PC-3 (cell line): ENCODE measurements at regions not wholly inside any gene's neighbourhood (a gene's known extent, or its start where the extent isn't known, plus 50 kb on each side); places are given as distances from the start of the nearest gene placed in this dataset.

ENCODE experiments used
- ATAC-seq: fragments of 200-7000 bp; cut with Tn5 transposase; 2 replicates; pipeline ENCODE4 v1.9.1; 2020; ENCODE audit warnings: mild to moderate bottlenecking, moderate library complexity
- BruUV-seq: library from RNA; stranded (reverse); fragments of 400-500 nt; replicated peaks from 2 replicates; lab custom pipeline; 2021; lab: Mats Ljungman, UMichigan
- CTCF ChIA-PET: fragments of 300-600 bp; sonication (Branson Sonifier 250); formaldehyde crosslinking; loops from one replicate; lab custom pipeline; 2022; ENCODE audit warnings: antibody characterized with exemption; lab: Charles Lee
- POLR2A ChIA-PET: fragments of 300-600 bp; sonication (Branson Sonifier 250); formaldehyde crosslinking; loops from one replicate; lab custom pipeline; 2022; ENCODE audit warnings: antibody characterized with exemption; ENCODE audit not compliant: unreplicated experiment; lab: Charles Lee
- DNase-seq: peaks from one replicate; pipeline ENCODE4 v3.0.0-alpha.2; 2015
- H2AFZ ChIP-seq: fragments of 300-600 bp; sonication (generic); 2 replicates; pipeline ENCODE4 v1.6.0; 2016; ENCODE audit warnings: antibody characterized with exemption, low read length
- H3F3A ChIP-seq: fragments of 300-600 bp; sonication (generic); one replicate; pipeline ENCODE4 v1.6.0; 2017; ENCODE audit warnings: antibody characterized with exemption, low read length, control low read depth, mild to moderate bottlenecking; ENCODE audit not compliant: unreplicated experiment
- H3K27ac ChIP-seq: fragments of 300-600 bp; sonication (generic); 2 replicates; pipeline ENCODE4 v1.5.1; 2016; ENCODE audit warnings: mild to moderate bottlenecking, low read length
- H3K27me3 ChIP-seq: fragments of 300-600 bp; sonication (generic); 2 replicates; pipeline ENCODE4 v1.6.1; 2016; ENCODE audit warnings: low read length, mixed read lengths
- H3K36me3 ChIP-seq: fragments of 300-600 bp; sonication (generic); 2 replicates; pipeline ENCODE4 v1.6.1; 2016; ENCODE audit warnings: low read depth, mixed run types, low read length, mixed read lengths
- H3K4me1 ChIP-seq: fragments of 300-600 bp; sonication (generic); 2 replicates; pipeline ENCODE4 v1.5.1; 2016; ENCODE audit warnings: low read length; ENCODE audit not compliant: insufficient read depth
- H3K4me2 ChIP-seq: fragments of 300-600 bp; sonication (generic); 2 replicates; pipeline ENCODE4 v1.6.0; 2016; ENCODE audit warnings: low read length
- H3K4me3 ChIP-seq: fragments of 300-600 bp; sonication (generic); 2 replicates; pipeline ENCODE4 v1.5.1; 2016; ENCODE audit warnings: mild to moderate bottlenecking, low read length, mixed read lengths
- H3K79me2 ChIP-seq: fragments of 300-600 bp; sonication (generic); 2 replicates; pipeline ENCODE4 v1.6.1; 2017; ENCODE audit warnings: low read length, mixed read lengths
- H3K9ac ChIP-seq: fragments of 300-600 bp; sonication (generic); 2 replicates; pipeline ENCODE4 v1.6.0; 2016; ENCODE audit warnings: mild to moderate bottlenecking, low read length
- H3K9me2 ChIP-seq: fragments of 300-600 bp; sonication (generic); replicated peaks from 2 replicates; pipeline ENCODE4 v1.6.1; 2016; ENCODE audit warnings: mixed run types, low read length, mixed read lengths
- H3K9me3 ChIP-seq: fragments of 300-600 bp; sonication (generic); 2 replicates; pipeline ENCODE4 v1.6.1; 2016; ENCODE audit warnings: low read length, mixed read lengths
- H4K20me1 ChIP-seq: fragments of 300-600 bp; sonication (generic); 2 replicates; pipeline ENCODE4 v1.6.1; 2016; ENCODE audit warnings: low read length, mixed read lengths
- EZH2 ChIP-seq: fragments of 300-600 bp; sonication (generic); IDR thresholded peaks from one replicate; pipeline ENCODE4 v1.6.1; 2017; ENCODE audit warnings: antibody characterized with exemption, mild to moderate bottlenecking, low read length; ENCODE audit not compliant: unreplicated experiment
- EZH2phosphoT487 ChIP-seq: fragments of 300-600 bp; sonication (generic); IDR thresholded peaks from 2 replicates; pipeline ENCODE4 v1.6.1; 2018; ENCODE audit warnings: mild to moderate bottlenecking, antibody characterized with exemption, low read length, borderline replicate concordance
- intact Hi-C: fragments of 100-400 bp; cut with micrococcal nuclease; formaldehyde crosslinking; loops from 2 replicates; pipeline ENCODE4 v1.9.0; 2023
- TF ChIP-seq, protein P1 (sequence below): fragments of 300-600 bp; sonication (generic); conservative IDR thresholded peaks from 2 replicates; pipeline ENCODE4 v1.5.1; 2017; ENCODE audit warnings: antibody characterized with exemption, low read depth, mild to moderate bottlenecking, low read length

DNA sequence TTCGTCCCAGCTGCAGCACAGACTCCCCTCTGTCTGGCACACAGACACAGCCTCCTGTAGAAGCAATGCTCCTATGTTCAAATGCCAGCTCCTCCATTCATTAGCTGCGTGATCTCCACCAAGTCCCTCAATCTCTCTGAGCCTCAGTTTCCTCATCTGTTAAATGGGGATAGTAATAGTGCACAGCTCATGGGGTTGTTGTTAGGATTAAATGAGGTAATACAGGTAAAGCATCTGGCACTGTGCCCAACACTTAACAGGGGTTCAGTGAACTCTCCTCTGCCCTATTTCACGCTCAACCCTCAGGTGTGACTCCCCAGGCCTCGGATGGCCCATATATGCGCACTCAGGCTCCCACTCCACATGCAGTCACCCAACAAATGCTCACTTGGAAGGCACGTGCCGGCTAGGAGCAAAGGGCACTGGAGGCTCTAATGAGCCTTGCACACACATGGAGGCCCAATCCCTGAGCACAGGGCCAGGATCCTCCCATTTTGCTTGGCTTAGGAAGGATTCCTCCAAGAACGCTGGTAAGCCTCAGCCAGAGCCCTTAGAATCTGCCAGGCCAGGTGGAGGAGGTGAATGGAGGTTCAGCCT is 176.0 kb upstream of the LINGO1 start:
- H3K4me3 ChIP-seq = no peak overlapping the region
- BruUV-seq = no TSS peak
- H3K9me2 ChIP-seq = no peaks in the 10 kb centered on the region
- TF ChIP-seq, protein P1, sequence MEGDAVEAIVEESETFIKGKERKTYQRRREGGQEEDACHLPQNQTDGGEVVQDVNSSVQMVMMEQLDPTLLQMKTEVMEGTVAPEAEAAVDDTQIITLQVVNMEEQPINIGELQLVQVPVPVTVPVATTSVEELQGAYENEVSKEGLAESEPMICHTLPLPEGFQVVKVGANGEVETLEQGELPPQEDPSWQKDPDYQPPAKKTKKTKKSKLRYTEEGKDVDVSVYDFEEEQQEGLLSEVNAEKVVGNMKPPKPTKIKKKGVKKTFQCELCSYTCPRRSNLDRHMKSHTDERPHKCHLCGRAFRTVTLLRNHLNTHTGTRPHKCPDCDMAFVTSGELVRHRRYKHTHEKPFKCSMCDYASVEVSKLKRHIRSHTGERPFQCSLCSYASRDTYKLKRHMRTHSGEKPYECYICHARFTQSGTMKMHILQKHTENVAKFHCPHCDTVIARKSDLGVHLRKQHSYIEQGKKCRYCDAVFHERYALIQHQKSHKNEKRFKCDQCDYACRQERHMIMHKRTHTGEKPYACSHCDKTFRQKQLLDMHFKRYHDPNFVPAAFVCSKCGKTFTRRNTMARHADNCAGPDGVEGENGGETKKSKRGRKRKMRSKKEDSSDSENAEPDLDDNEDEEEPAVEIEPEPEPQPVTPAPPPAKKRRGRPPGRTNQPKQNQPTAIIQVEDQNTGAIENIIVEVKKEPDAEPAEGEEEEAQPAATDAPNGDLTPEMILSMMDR = no peak
- TF ChIP-seq EZH2phosphoT487 (no peak), EZH2 (no peak)
- ChIA-PET POLR2A (no interaction called here), CTCF (no interaction called here)
- no peaks in the 10 kb centered on the region for H4K20me1 ChIP-seq
- H3K9ac ChIP-seq = no peak overlapping the region
- H3K4me2 ChIP-seq = no peak overlapping the region
- H3K4me1 ChIP-seq = no peaks in the 10 kb centered on the region
- intact Hi-C loops = no loop called here
- no peaks in the 10 kb centered on the region for H3K79me2 ChIP-seq
- H3K9me3 ChIP-seq = no peaks in the 10 kb centered on the region
- DNase-seq (no peak), ATAC-seq (no peak)
- H3K27ac ChIP-seq = no peak overlapping the region
- no peak overlapping the region for H2AFZ ChIP-seq
- H3K36me3 ChIP-seq = no peaks in the 10 kb centered on the region
- H3F3A ChIP-seq = no peaks in the 10 kb centered on the region
- H3K27me3 ChIP-seq = no peaks in the 10 kb centered on the region

DNA sequence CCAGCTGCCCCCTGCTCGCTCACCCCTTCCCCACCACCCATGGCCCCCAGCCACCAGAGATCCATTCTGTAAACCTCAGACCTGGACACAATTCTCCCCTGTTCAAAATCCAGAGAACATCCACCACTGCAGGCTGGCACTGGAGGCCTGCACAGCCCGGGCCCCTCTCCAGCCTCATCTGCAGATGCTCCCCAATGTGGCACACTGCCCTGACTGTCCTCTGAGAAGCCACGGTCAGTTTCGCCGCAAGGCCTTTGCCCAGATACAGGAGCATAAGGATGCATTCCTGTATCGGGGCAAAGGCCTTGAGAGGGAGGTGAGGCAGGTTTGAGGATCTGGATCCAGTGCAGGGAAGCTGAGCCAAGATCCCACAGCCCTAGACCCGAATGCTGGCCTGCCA is 175.4 kb upstream of the LINGO1 start:
- intact Hi-C loops = no loop called here
- H2AFZ ChIP-seq = no peak overlapping the region
- H3K4me1 ChIP-seq = no peaks in the 10 kb centered on the region
- H3K4me3 ChIP-seq = no peak overlapping the region
- no peaks in the 10 kb centered on the region for H3K9me3 ChIP-seq
- no peak overlapping the region for H3K4me2 ChIP-seq
- no peaks in the 10 kb centered on the region for H3K79me2 ChIP-seq
- POLR2A ChIA-PET = no interaction called here
- H3K27ac ChIP-seq = no peak overlapping the region
- no peaks in the 10 kb centered on the region for H3K9me2 ChIP-seq
- DNase-seq (no peak), ATAC-seq (no peak)
- TF ChIP-seq EZH2phosphoT487 (no peak), EZH2 (no peak)
- TF ChIP-seq, protein P1 = no peak
- no peaks in the 10 kb centered on the region for H4K20me1 ChIP-seq
- no peaks in the 10 kb centered on the region for H3K27me3 ChIP-seq
- CTCF ChIA-PET = no interaction called here
- no peaks in the 10 kb centered on the region for H3K36me3 ChIP-seq
- H3F3A ChIP-seq = no peaks in the 10 kb centered on the region
- no peak overlapping the region for H3K9ac ChIP-seq
- BruUV-seq = no TSS peak

DNA sequence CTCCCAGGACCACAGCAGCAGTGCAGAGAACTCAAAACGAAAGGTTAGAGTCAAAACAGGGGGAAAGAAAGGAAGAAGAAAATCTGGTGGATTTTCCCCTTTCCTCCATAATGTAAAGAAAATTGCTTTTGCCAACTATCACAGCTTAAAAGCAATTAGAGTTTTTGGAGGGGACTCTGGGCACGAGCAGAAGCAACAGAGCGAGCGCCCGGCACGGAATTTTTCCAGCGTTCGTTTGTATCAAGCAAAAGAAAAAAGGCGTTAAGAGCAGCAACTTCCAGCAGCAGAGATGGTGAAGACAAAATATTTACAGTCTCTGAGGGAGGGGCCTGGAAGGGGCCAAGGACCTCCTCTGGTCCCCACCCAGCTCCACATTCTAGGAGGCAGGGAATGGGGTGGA is 174.9 kb upstream of the LINGO1 start:
- Histone ChIP-seq H3K36me3 (no peaks in the 10 kb centered on the region), H2AFZ (no peak overlapping the region), H3K4me3 (no peak overlapping the region), H3K4me1 (no peaks in the 10 kb centered on the region), H3K4me2 (no peak overlapping the region), H3K27me3 (no peaks in the 10 kb centered on the region), H3K9me2 (no peaks in the 10 kb centered on the region), H3K27ac (no peak overlapping the region), H4K20me1 (no peaks in the 10 kb centered on the region), H3K9ac (no peak overlapping the region), H3F3A (no peaks in the 10 kb centered on the region), H3K79me2 (no peaks in the 10 kb centered on the region), H3K9me3 (no peaks in the 10 kb centered on the region)
- no peak for ATAC-seq
- ChIA-PET POLR2A (no interaction called here), CTCF (no interaction called here)
- TF ChIP-seq, protein P1 = no peak
- TF ChIP-seq EZH2phosphoT487 (no peak), EZH2 (no peak)
- BruUV-seq = no TSS peak
- intact Hi-C loops = no loop called here
- no peak for DNase-seq
